CD4-positive, alpha-beta T cell treated with Interleukin-2 at 100 ng/mL for 4 hours (primary cell): ENCODE measurements at regions not wholly inside any gene's neighbourhood (a gene's known extent, or its start where the extent isn't known, plus 50 kb on each side); places are given as distances from the start of the nearest gene placed in this dataset.
"Not testable (repeated sequence)": the region's sequence is repeated elsewhere in the genome, so short reads cannot be mapped to it uniquely, and the experiment has no call there.

Source experiments
- DNase-seq: peaks from one replicate; pipeline ENCODE4 v3.0.0-alpha.2; 2020; ENCODE audit warnings: low spot score

- no peak for DNase-seq
Observed at GRCh38 chr3:160047876-160048275, 59.2 kb downstream of the IL12A start.

DNA sequence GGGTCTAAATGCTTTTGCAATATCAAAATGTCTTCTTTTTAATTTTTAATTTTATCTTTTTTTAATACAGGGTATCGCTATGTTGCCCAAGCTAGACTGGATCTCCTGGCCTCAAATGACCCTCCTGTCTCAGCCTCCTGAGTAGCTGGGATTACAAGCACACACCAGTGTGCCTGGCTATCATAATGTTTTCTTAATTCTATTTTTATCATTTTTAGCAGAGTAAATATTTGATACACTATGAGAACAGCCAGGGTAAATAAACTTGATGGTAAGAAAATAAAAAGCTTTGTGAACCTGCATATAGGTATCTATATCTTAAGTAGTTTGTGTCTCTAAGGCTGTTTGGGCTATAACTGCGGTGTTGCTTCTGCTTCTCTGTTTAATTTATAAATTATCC lies 60.4 kb downstream of the IL12A start:
- DNase-seq: no peak

DNA sequence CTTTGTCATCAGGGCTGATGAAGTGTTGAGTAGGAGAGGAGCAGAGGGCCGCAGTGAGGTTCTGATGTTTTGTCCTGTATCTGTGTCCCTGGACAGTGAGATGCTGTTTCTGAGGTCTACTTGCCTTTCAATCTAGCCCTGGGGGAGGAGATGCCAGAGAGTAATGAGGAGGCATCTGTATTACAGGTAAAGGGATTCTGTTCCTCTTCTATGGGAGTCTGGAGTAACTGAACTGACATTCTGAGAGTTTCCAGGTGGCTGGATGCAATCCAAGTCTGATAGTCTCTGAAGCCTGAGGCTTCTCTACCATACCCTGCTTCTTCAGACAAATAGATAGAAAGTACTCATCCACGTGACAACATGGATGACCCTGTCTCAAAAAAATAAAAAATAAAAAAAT lies 60.9 kb downstream of the IL12A start:
- DNase-seq: no peak

DNA sequence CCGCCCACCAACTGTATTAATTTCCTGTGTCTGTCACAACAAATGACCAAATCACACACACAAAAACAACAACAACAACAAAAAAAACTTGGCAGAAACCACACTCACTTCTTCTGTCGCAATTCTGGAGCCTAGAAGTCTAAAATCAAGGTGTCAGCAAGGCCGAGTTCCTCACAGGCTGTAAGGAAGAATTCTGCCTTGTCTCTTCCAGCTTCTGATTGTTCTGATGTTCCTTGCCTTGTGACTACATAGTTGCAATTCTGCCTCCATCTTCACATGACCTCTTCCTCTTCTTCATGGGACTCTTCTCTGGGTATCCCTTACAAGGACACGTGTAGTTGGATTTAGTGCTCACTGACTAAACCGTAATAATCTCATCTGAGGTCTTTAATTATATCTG lies 61.4 kb downstream of the IL12A start:
- DNase-seq: no peak

DNA sequence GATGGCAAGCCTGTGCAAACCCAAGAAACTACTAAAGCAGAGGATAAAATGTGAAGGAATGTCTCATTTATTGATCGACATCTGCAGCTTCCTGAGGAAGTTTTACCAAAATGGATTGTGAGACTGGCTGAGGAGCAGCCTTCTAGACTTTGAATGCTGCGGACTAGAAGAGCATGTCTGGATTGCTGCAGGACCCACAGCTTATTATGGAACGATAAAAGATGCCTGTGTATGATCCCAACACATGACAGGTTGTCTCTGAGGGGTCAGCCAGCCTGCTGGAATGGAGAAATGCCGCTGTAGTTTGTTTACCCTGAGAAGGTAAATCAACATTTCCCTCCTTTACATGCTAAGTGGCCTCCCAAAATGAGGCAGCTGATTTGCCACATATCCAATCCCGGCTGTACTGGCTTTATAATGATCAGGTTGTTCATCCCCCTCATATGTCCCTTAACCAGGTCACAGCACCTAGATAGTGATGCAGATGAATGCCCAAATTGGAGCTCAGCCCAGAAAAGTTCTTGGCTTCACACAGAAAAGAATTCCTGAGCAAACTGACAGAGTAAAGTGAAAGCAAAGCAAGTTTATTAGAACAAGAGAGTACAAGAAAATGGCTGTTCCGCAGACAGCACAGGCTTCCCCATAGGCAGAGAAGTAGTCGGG lies 63.9 kb downstream of the IL12A start:
- no peak for DNase-seq

- no peak for DNase-seq
Observed at GRCh38 chr3:160053048-160053391, 64.4 kb downstream of the IL12A start.

GRCh38 chr3:160054862-160055261 lies 66.2 kb downstream of the IL12A start:
- not testable (repeated sequence) for DNase-seq

DNA sequence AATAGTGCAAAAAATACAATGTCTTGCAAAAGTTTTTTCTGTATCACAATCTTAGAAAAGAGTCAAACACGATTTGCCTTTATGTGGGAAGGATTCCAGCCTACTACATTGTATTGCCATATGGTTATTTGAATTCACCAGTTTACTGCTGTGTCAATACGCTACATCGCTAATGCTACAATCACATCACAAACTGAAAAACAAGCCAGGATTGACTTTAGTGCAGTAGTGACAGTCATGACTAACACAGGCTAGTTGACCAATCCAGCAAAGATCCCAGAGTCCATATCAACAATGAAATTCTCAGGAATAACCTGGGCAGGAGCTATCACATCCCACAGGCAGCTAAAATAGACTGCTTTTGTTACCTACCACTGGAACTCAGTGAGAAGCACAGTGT lies 67.0 kb downstream of the IL12A start:
- DNase-seq: no peak

DNA sequence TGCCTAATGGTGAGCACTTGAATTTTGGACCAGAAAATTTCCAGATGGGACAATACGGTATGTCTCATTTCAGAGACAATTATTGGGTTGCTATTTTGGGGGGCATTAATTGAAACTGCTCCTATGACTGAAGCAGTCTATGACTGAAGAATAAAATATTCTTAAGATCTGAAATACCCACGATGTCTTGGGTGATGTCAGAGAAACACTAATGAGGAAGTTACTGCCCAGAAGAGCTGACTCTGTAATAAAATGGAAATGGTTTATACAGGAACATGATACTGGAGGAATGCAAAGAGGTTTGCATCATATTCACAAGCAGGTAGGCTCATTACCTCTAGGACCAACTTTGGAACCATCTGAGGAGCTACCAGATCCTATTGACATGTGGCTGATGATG lies 68.7 kb downstream of the IL12A start:
- DNase-seq: no peak

DNA sequence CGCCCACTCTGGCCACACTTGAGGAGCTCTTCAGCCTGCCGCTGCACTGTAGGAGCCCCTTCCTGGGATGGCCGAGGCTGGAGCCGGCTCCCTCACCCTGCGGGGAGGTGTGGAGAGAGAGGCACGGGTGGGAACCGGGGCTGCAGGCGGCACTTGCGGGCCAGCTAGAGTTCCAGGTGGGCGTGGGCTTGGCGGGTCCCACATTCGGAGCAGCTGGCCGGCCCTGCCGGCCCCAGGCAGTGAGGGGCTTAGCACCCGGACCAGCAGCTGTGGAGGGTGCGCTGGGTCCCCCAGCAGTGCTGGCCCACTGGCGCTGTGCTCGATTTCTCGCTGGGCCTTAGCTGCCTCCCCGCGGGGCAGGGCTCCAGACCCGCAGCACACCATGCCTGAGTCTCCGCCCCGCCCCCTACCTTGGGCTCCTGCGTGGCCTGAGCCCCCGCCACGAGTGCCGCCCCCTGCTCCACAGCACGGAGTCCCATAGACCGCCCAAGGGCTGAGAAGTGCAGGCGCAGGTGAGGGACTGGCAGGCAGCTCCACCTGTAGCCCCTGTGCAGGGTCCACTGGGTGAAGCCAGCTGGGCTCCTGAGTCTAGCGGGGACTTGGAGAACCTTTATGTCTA lies 71.9 kb downstream of the IL12A start:
- DNase-seq: no peak

DNA sequence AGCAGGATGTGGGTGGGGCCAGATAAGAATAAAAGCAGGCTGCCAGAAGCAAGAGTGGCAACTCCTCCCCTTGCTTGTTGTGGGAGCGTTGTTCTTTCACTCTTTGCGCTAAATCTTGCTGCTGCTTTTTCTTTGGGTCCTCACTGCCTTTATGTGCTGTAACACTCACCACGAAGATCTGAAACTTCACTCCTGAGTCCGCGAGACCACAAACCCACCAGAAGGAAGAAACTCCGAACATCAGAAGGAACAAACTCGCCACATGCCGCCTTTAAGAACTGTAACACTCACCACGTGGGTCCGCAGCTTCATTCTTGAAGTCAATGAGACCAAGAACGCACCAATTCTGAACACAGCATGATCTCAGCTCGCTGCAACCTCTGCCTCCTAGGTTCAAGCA lies 72.9 kb downstream of the IL12A start:
- DNase-seq: no peak

DNA sequence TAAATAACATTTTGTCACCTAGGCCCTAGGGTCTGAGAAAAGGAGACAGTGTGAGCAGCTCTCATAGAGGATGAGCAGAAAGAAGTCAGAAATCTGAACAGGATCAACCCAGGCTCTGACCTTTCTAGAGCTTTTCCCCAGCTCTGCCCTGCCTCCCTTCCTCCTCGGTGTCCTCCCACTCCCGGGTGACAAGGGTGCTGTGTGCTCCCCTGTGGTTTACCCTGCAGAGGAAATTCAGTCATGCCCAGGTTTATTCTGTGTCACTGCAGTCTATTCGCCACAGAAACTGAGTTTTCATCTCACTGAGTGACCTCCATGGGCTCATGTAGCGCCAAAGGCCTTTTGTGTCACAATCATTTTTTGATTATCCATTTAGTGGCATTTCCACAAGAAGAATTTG lies 76.6 kb downstream of the IL12A start:
- DNase-seq: no peak

DNA sequence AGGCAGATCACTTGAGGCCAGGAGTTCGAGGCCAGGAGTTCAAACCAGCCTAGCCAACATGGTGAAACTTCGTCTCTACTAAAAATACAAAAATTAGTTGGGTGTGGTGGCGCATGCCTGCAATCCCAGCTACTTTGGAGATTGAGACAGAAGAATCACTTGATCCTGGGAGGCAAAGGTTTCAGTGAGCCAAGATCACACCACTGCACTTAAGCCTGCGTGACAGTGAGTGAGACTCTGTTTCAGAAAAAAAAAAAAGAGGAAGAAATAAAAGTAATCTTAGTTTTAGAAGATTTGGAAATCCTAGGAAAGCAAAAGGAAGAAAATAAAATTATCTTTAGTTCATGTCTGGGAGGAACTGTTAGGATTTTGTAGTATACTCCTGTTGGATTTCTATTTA lies 77.2 kb downstream of the IL12A start:
- DNase-seq: no peak

GRCh38 chr3:160069986-160070385 lies 81.4 kb downstream of the IL12A start:
- DNase-seq: no peak

GRCh38 chr3:160076519-160076918 lies 87.9 kb downstream of the IL12A start:
- DNase-seq: no peak

DNA sequence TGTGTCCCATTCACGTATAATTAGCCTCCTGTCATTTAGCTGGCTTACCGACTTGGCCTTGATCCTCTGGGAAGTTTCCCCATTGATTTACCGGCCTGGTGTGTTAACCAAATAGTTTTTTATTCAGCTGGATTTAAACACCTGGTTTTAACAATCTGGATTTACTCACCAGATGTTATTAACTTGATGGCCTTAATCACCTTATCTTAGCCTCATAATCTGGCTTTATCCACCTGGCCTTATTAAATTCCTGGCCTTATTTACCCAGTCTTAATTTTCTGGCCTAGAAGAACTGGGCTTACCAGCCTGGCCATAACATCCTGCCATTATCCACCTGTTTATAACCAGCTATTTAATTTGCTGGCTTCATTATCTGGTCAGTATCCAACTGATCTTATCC lies 89.9 kb downstream of the IL12A start:
- DNase-seq: no peak

- DNase-seq: no peak
Observed at GRCh38 chr3:160081958-160082533, 93.4 kb downstream of the IL12A start.

- no peak for DNase-seq
Observed at GRCh38 chr3:160084998-160085397, 96.4 kb downstream of the IL12A start.

DNA sequence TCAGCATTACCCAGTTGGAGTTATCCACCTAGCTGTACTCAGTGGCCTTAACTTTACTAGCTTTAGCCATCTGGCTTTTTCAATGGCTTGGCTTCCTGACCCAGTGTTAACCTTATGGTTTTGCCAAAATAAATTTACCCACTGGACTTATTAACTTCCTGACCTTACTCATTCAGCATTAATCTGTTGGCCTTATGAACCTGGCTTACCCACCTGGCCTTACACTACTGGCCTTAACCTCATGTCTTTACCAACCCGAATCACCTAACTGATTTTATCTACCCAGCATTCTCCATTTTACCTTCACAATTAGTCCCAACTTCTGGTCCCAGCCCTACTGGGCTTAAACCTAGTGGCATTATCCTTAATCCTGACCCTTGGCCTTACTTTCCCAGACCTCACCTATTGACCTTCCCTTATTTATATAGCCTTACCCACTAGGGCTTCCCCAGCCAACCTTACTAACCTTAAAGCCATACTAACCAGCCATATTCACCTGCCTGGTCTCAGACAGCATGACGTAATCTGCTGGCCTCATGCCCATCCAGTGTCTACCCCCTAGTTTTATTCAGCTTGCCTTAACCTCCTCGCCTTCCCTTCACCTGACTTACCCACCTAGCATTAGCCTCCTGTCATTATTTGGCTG lies 100.0 kb downstream of the IL12A start:
- no peak for DNase-seq

- DNase-seq: no peak
Observed at GRCh38 chr3:160090653-160091052, 102.0 kb downstream of the IL12A start.

- no peak for DNase-seq
Observed at GRCh38 chr3:160091441-160091840, 102.8 kb downstream of the IL12A start.

- DNase-seq: no peak
Observed at GRCh38 chr3:160092760-160093159, 104.1 kb downstream of the IL12A start.

DNA sequence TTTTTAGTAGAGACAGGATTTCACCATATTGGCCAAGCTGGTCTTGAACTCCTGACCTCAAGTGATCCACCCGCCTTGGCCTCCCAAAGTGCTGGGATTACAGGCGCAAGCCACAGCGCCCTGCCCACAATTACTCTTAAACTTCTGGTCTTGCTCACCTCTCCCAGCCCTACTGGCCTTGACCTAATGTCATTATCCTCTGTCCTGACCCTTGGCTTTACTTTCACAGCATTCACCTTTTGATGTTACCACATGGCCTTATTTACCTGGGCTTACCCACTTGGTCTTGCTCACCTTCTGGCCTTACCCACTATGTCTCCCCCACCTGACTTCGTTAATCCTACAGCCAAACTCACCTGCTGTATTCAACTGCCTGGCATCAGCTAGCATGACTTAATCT lies 105.9 kb downstream of the IL12A start:
- no peak for DNase-seq

GRCh38 chr3:160097478-160097877 lies 108.8 kb downstream of the IL12A start:
- no peak for DNase-seq
